Liver (tissue), 8 donors: ENCODE measurements at regions not wholly inside any gene's neighbourhood (a gene's known extent, or its start where the extent isn't known, plus 50 kb on each side); places are given as distances from the start of the nearest gene placed in this dataset.

Experiments used
- DNase-seq: peaks from one replicate; pipeline ENCODE4 v3.0.0-alpha.2; 2017; ENCODE audit warnings: low spot score
- H3K27ac ChIP-seq, 2 donors: one replicate each; pipeline ENCODE4 v1.7.0; 2013; ENCODE audit warnings: inconsistent platforms in 2 of 2, low read length in 2 of 2, control low read depth in 1 of 2, low read depth in 1 of 2, mild to moderate bottlenecking in 1 of 2
- H3K27me3 ChIP-seq, 4 donors: one replicate each; pipeline versions ENCODE4 v1.6.1 to v1.7.0; 2013; ENCODE audit warnings: low read length in 3 of 4, inconsistent platforms in 1 of 4, mild to moderate bottlenecking in 1 of 4, moderate library complexity in 1 of 4; ENCODE audit not compliant: control insufficient read depth in 4 of 4, insufficient read depth in 4 of 4
- H3K36me3 ChIP-seq, 4 donors: one replicate each; pipeline versions ENCODE4 v1.6.1 to v1.7.0; 2013; ENCODE audit warnings: low read length in 3 of 4, mild to moderate bottlenecking in 3 of 4, low read depth in 1 of 4, moderate library complexity in 1 of 4; ENCODE audit not compliant: control insufficient read depth in 4 of 4, insufficient read depth in 3 of 4
- H3K4me1 ChIP-seq, 4 donors: one replicate each; pipeline versions ENCODE4 v1.6.1 to v1.7.0; 2013; ENCODE audit warnings: low read length in 3 of 4, mild to moderate bottlenecking in 3 of 4, moderate library complexity in 1 of 4; ENCODE audit not compliant: control insufficient read depth in 4 of 4, insufficient read depth in 4 of 4
- H3K4me3 ChIP-seq, 3 donors: one replicate each; pipeline versions ENCODE4 v1.6.1 to v1.7.0; 2013; ENCODE audit warnings: low read length in 3 of 3, control low read depth in 1 of 3, low read depth in 1 of 3, mild to moderate bottlenecking in 1 of 3
- H3K9ac ChIP-seq, 2 donors: one replicate each; pipeline ENCODE4 v1.7.0; 2013; ENCODE audit warnings: low read length in 2 of 2, mild to moderate bottlenecking in 2 of 2, moderate library complexity in 2 of 2, control low read depth in 1 of 2, low read depth in 1 of 2
- H3K9me3 ChIP-seq, 4 donors: one replicate each; pipeline versions ENCODE4 v1.6.1 to v1.7.0; 2013; ENCODE audit warnings: low read length in 3 of 4; ENCODE audit not compliant: control insufficient read depth in 4 of 4
- EGR1 ChIP-seq, 2 donors: IDR thresholded peaks; 2 replicates each; pipeline ENCODE4 v1.6.1; 2016 to 2018; ENCODE audit warnings: antibody characterized with exemption in 2 of 2, low read depth in 2 of 2
- FOXA1 ChIP-seq: IDR thresholded peaks from 2 replicates; pipeline ENCODE4 v1.6.1; 2016; ENCODE audit warnings: antibody characterized with exemption
- FOXA2 ChIP-seq: IDR thresholded peaks from 2 replicates; pipeline ENCODE4 v1.6.1; 2016; ENCODE audit warnings: antibody characterized with exemption
- GABPA ChIP-seq, 2 donors: IDR thresholded peaks in 1 of 2; conservative IDR thresholded peaks in 1 of 2; 2 replicates each; pipeline ENCODE4 v1.6.1; 2016; ENCODE audit warnings: antibody characterized with exemption in 2 of 2, mild to moderate bottlenecking in 1 of 2, moderate library complexity in 1 of 2
- HNF4A ChIP-seq, 2 donors: conservative IDR thresholded peaks; 2 replicates each; pipeline ENCODE4 v1.6.1; 2016; ENCODE audit warnings: antibody characterized with exemption in 2 of 2, mild to moderate bottlenecking in 2 of 2
- HNF4G ChIP-seq: IDR thresholded peaks from 2 replicates; pipeline ENCODE4 v1.6.1; 2016; ENCODE audit warnings: antibody characterized with exemption
- JUND ChIP-seq, 2 donors: IDR thresholded peaks; 2 replicates each; pipeline ENCODE4 v1.6.1; 2016; ENCODE audit warnings: antibody characterized with exemption in 2 of 2
- NR2F2 ChIP-seq: IDR thresholded peaks from 2 replicates; pipeline ENCODE4 v1.6.1; 2016; ENCODE audit warnings: antibody characterized with exemption
- RAD21 ChIP-seq, 2 donors: IDR thresholded peaks; 2 replicates each; pipeline ENCODE4 v1.6.1; 2016; ENCODE audit warnings: antibody characterized with exemption in 2 of 2, mild to moderate bottlenecking in 2 of 2
- RXRA ChIP-seq, 2 donors: IDR thresholded peaks; 2 replicates each; pipeline ENCODE4 v1.6.1; 2017 to 2018; ENCODE audit warnings: antibody characterized with exemption in 2 of 2, mild to moderate bottlenecking in 1 of 2
- SP1 ChIP-seq: IDR thresholded peaks from 2 replicates; pipeline ENCODE4 v1.6.1; 2018; ENCODE audit warnings: antibody characterized with exemption, mild to moderate bottlenecking
- TAF1 ChIP-seq: conservative IDR thresholded peaks from 2 replicates; pipeline ENCODE4 v1.6.1; 2016; ENCODE audit warnings: antibody characterized with exemption, mild to moderate bottlenecking
- WGBS: extraction: QIAGEN DNeasy Blood & Tissue Kit; methylation state at CpG from one replicate; pipeline ENCODE4 v1.1.7; 2013; 5-methylcytosine and 5-hydroxymethylcytosine counted together
- TF ChIP-seq, protein P1 (sequence below): IDR thresholded peaks from 2 replicates; pipeline ENCODE4 v1.6.1; 2016; ENCODE audit warnings: antibody characterized with exemption
- TF ChIP-seq, protein P2 (sequence below): fragments of 150-350 bp; IDR thresholded peaks from 2 replicates; pipeline ENCODE4 v1.5.1; 2017; ENCODE audit warnings: improper control_type of control experiment, low read depth, low read length; ENCODE audit not compliant: missing input control
- TF ChIP-seq, protein P3 (sequence below): IDR thresholded peaks from 2 replicates; pipeline ENCODE4 v1.6.1; 2016; ENCODE audit warnings: antibody characterized with exemption
- TF ChIP-seq, protein P4 (sequence below): IDR thresholded peaks from 2 replicates; pipeline ENCODE4 v1.6.1; 2016; ENCODE audit warnings: antibody characterized with exemption, mild to moderate bottlenecking
- TF ChIP-seq, protein P5 (sequence below): IDR thresholded peaks from 2 replicates; pipeline ENCODE4 v1.6.1; 2016; ENCODE audit warnings: antibody characterized with exemption
- donor health status: healthy.
- donor health status: healthy.
- donor health status: healthy.
- donor health status: healthy.
- donor health status: healthy.

DNA sequence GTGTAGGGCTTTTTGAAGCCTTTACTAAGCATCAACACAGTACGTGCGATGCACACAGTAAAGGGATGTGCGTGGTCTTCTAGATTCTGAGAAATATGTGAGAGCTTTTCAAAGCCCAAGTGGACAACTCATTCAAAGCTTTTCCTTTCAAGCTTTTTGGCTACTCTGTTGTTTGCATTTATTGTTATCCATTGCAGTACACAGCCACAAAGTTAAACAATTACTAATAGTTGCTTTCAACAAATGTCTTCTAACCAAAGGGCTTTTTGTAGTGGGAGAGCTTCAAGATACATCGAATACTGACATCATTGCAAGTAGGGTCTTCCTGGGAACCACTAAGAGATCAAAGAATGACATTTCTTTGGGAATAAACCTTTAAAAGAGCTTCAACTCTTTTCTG, 97.9 kb upstream of the ETV3 start:
- no peaks in the 10 kb centered on the region for H3K36me3 ChIP-seq
- no peaks in the 10 kb centered on the region for H3K9me3 ChIP-seq
- H3K4me1 ChIP-seq, result peaks cover 2 to 13% (median 7%) of the 10 kb centered on the region in 4 donors
- H3K27me3 ChIP-seq, result no peaks in the 10 kb centered on the region
- no peak overlapping the region for H3K4me3 ChIP-seq
- H3K9ac ChIP-seq, result no peak overlapping the region
- no peak overlapping the region for H3K27ac ChIP-seq
- 87% methylated on average over 4 of the region's 4 CpGs for WGBS
- TF ChIP-seq HNF4G (no peak), GABPA (IDR thresholded peaks at IDR 0.05 in 1 of 2, conservative IDR thresholded peaks at IDR 0.05 in 1 of 2) (no peak), TAF1 (no peak), HNF4A (conservative IDR thresholded peaks at IDR 0.05) (no peak), FOXA2 (no peak), FOXA1 (no peak), RXRA (IDR thresholded peaks at IDR 0.05) (no peak), SP1 (no peak), RAD21 (IDR thresholded peaks at IDR 0.05) (no peak), NR2F2 (no peak), EGR1 (IDR thresholded peaks at IDR 0.05; ENCODE audit: low read depth in 2 of 2) (no peak)
- TF ChIP-seq, protein P1, sequence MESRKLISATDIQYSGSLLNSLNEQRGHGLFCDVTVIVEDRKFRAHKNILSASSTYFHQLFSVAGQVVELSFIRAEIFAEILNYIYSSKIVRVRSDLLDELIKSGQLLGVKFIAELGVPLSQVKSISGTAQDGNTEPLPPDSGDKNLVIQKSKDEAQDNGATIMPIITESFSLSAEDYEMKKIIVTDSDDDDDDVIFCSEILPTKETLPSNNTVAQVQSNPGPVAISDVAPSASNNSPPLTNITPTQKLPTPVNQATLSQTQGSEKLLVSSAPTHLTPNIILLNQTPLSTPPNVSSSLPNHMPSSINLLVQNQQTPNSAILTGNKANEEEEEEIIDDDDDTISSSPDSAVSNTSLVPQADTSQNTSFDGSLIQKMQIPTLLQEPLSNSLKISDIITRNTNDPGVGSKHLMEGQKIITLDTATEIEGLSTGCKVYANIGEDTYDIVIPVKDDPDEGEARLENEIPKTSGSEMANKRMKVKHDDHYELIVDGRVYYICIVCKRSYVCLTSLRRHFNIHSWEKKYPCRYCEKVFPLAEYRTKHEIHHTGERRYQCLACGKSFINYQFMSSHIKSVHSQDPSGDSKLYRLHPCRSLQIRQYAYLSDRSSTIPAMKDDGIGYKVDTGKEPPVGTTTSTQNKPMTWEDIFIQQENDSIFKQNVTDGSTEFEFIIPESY, result no peak
- TF ChIP-seq, protein P2, sequence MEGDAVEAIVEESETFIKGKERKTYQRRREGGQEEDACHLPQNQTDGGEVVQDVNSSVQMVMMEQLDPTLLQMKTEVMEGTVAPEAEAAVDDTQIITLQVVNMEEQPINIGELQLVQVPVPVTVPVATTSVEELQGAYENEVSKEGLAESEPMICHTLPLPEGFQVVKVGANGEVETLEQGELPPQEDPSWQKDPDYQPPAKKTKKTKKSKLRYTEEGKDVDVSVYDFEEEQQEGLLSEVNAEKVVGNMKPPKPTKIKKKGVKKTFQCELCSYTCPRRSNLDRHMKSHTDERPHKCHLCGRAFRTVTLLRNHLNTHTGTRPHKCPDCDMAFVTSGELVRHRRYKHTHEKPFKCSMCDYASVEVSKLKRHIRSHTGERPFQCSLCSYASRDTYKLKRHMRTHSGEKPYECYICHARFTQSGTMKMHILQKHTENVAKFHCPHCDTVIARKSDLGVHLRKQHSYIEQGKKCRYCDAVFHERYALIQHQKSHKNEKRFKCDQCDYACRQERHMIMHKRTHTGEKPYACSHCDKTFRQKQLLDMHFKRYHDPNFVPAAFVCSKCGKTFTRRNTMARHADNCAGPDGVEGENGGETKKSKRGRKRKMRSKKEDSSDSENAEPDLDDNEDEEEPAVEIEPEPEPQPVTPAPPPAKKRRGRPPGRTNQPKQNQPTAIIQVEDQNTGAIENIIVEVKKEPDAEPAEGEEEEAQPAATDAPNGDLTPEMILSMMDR, result no peak
- TF ChIP-seq, protein P3, sequence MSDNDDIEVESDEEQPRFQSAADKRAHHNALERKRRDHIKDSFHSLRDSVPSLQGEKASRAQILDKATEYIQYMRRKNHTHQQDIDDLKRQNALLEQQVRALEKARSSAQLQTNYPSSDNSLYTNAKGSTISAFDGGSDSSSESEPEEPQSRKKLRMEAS, result no peak
- TF ChIP-seq, protein P4, sequence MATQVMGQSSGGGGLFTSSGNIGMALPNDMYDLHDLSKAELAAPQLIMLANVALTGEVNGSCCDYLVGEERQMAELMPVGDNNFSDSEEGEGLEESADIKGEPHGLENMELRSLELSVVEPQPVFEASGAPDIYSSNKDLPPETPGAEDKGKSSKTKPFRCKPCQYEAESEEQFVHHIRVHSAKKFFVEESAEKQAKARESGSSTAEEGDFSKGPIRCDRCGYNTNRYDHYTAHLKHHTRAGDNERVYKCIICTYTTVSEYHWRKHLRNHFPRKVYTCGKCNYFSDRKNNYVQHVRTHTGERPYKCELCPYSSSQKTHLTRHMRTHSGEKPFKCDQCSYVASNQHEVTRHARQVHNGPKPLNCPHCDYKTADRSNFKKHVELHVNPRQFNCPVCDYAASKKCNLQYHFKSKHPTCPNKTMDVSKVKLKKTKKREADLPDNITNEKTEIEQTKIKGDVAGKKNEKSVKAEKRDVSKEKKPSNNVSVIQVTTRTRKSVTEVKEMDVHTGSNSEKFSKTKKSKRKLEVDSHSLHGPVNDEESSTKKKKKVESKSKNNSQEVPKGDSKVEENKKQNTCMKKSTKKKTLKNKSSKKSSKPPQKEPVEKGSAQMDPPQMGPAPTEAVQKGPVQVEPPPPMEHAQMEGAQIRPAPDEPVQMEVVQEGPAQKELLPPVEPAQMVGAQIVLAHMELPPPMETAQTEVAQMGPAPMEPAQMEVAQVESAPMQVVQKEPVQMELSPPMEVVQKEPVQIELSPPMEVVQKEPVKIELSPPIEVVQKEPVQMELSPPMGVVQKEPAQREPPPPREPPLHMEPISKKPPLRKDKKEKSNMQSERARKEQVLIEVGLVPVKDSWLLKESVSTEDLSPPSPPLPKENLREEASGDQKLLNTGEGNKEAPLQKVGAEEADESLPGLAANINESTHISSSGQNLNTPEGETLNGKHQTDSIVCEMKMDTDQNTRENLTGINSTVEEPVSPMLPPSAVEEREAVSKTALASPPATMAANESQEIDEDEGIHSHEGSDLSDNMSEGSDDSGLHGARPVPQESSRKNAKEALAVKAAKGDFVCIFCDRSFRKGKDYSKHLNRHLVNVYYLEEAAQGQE, result no peak
- TF ChIP-seq, protein P5, sequence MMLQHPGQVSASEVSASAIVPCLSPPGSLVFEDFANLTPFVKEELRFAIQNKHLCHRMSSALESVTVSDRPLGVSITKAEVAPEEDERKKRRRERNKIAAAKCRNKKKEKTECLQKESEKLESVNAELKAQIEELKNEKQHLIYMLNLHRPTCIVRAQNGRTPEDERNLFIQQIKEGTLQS, result no peak
- DNase-seq, result no peak

DNA sequence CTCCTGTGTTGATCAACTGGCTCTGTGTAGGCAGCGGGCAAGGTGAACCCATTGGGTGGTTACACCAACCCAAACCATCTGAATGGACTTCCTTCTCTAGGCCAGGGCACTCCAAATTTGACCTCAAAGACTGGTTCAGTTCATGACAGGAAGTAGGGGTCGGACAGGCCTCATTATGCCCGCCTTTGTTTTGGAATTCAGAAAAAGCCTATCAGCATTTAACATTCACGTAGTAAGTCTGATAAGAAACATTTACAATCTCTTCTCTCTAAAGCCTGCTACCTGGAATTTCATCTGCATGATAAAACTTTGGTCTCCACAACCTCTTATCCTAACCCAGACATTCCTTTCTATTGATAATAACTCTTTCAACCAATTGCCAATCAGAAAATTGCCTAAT, 97.1 kb upstream of the ETV3 start:
- Histone ChIP-seq H3K4me1 (peaks cover 2 to 6% (median 3%) of the 10 kb centered on the region in 4 donors), H3K9me3 (no peaks in the 10 kb centered on the region), H3K27ac (no peak overlapping the region), H3K36me3 (no peaks in the 10 kb centered on the region), H3K4me3 (no peak overlapping the region), H3K27me3 (no peaks in the 10 kb centered on the region), H3K9ac (no peak overlapping the region)
- WGBS, result 83% methylated on average over 4 of the region's 4 CpGs
- no peak for DNase-seq
- no peak for TF ChIP-seq FOXA1
- no peak for TF ChIP-seq RXRA (IDR thresholded peaks at IDR 0.05)
- no peak for TF ChIP-seq EGR1 (IDR thresholded peaks at IDR 0.05; ENCODE audit: low read depth in 2 of 2)
- TF ChIP-seq SP1, result no peak
- TF ChIP-seq, protein P5, result no peak
- no peak for TF ChIP-seq JUND (IDR thresholded peaks at IDR 0.05)
- TF ChIP-seq, protein P2, result no peak
- TF ChIP-seq RAD21 (IDR thresholded peaks at IDR 0.05), result no peak
- TF ChIP-seq, protein P4, result no peak
- no peak for TF ChIP-seq GABPA (IDR thresholded peaks at IDR 0.05 in 1 of 2, conservative IDR thresholded peaks at IDR 0.05 in 1 of 2)
